OCI-LY7 (cell line): ENCODE measurements at regions not wholly inside any gene's neighbourhood (a gene's known extent, or its start where the extent isn't known, plus 50 kb on each side); places are given as distances from the start of the nearest gene placed in this dataset.

Experiments used
- BruUV-seq: library from RNA; stranded (reverse); fragments of 400-500 nt; replicated peaks from 2 replicates; lab custom pipeline; 2021; lab: Mats Ljungman, UMichigan
- CTCF ChIA-PET: fragments of 300-600 bp; sonication (Branson Sonifier 250); formaldehyde crosslinking; loops from one replicate; lab custom pipeline; 2022; ENCODE audit warnings: antibody characterized with exemption; ENCODE audit not compliant: unreplicated experiment; lab: Charles Lee
- POLR2A ChIA-PET: fragments of 300-600 bp; sonication (Branson Sonifier 250); formaldehyde crosslinking; loops from one replicate; lab custom pipeline; 2022; ENCODE audit warnings: antibody characterized with exemption; lab: Charles Lee
- DNase-seq: peaks from one replicate; pipeline ENCODE4 v3.0.0-alpha.2; 2015; ENCODE audit warnings: low spot score
- H2AFZ ChIP-seq: fragments of 200-600 bp; sonication (generic), shearing (Covaris generic); 2 replicates; pipeline ENCODE4 v1.6.1; 2014; ENCODE audit warnings: mild to moderate bottlenecking, antibody characterized with exemption, low read length, moderate library complexity
- H3K27ac ChIP-seq: fragments of 200-600 bp; sonication (generic); 2 replicates; pipeline ENCODE4 v1.5.1; 2014; ENCODE audit warnings: mixed run types, low read depth, mild to moderate bottlenecking, moderate library complexity, low read length, inconsistent platforms; ENCODE audit not compliant: poor library complexity, severe bottlenecking
- H3K36me3 ChIP-seq: fragments of 200-600 bp; sonication (generic); 2 replicates; pipeline ENCODE4 v1.6.1; 2014; ENCODE audit warnings: mild to moderate bottlenecking, antibody characterized with exemption, low read length, moderate library complexity, mixed read lengths; ENCODE audit not compliant: insufficient read depth
- H3K4me1 ChIP-seq: fragments of 200-600 bp; sonication (generic); 2 replicates; pipeline ENCODE4 v1.5.1; 2014; ENCODE audit warnings: mild to moderate bottlenecking, low read length; ENCODE audit not compliant: insufficient read depth, poor library complexity, severe bottlenecking
- H3K4me2 ChIP-seq: fragments of 200-600 bp; sonication (generic); 2 replicates; pipeline ENCODE4 v1.6.1; 2014; ENCODE audit warnings: mild to moderate bottlenecking, low read length
- H3K4me3 ChIP-seq: fragments of 200-600 bp; sonication (generic); 2 replicates; pipeline ENCODE4 v1.5.1; 2014; ENCODE audit warnings: mild to moderate bottlenecking, low read depth, low read length; ENCODE audit not compliant: poor library complexity, severe bottlenecking
- H3K79me2 ChIP-seq: fragments of 200-600 bp; sonication (generic); 2 replicates; pipeline ENCODE4 v1.6.1; 2016; ENCODE audit warnings: low read depth, mild to moderate bottlenecking, low read length, moderate library complexity, mixed read lengths; ENCODE audit not compliant: insufficient read depth
- H3K9me2 ChIP-seq: fragments of 200-600 bp; sonication (generic); 2 replicates; pipeline ENCODE4 v1.6.1; 2016; ENCODE audit warnings: mild to moderate bottlenecking, low read length, mixed read lengths; ENCODE audit not compliant: insufficient read depth
- H3K9me3 ChIP-seq: fragments of 200-600 bp; sonication (generic); 2 replicates; pipeline ENCODE4 v1.6.1; 2014; ENCODE audit warnings: mild to moderate bottlenecking, mixed run types, low read length, mixed read lengths
- H4K20me1 ChIP-seq: fragments of 200-600 bp; sonication (generic); 2 replicates; pipeline ENCODE4 v1.6.1; 2014; ENCODE audit warnings: mild to moderate bottlenecking, antibody characterized with exemption, low read length, moderate library complexity, mixed read lengths; ENCODE audit not compliant: insufficient read depth
- EZH2phosphoT487 ChIP-seq: fragments of 200-600 bp; sonication (generic); IDR thresholded peaks from 2 replicates; pipeline ENCODE4 v1.6.1; 2018; ENCODE audit warnings: low read depth, borderline replicate concordance, mild to moderate bottlenecking, mixed run types, antibody characterized with exemption, low read length, moderate library complexity, mixed read lengths
- intact Hi-C: fragments of 100-400 bp; cut with micrococcal nuclease; formaldehyde crosslinking; loops from one replicate; pipeline ENCODE4 v1.10.0; 2022; ENCODE audit not compliant: unreplicated experiment
- TF ChIP-seq, protein P1 (sequence below): fragments of 200-600 bp; sonication (generic); conservative IDR thresholded peaks from 2 replicates; pipeline ENCODE4 v1.5.1; 2014; ENCODE audit warnings: mild to moderate bottlenecking, antibody characterized with exemption, low read length, moderate library complexity, mixed read lengths

DNA sequence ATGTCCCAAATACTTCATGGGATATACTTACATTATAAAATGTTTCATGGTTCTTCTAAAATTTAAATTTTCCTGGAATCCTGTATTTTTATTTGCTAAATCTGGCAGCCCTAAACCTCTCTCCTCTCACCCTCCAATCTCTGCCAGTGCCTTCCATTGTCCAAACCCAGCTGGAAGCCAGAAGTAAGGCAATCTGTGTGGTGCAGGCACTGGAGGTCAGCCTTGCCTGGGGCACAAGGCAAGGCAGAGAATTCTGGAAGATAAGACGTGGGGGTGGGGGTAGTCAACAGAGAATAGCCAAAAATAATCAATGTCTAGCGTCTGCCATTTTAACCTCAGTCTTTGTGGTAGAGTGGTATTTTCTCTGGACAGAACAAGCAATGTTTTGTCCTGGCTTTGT is 381.7 kb downstream of the GPAM start:
- Histone ChIP-seq H2AFZ (no peak overlapping the region), H3K79me2 (no peaks in the 10 kb centered on the region), H4K20me1 (no peaks in the 10 kb centered on the region), H3K4me1 (no peaks in the 10 kb centered on the region), H3K27ac (no peak overlapping the region), H3K9me2 (no peaks in the 10 kb centered on the region), H3K36me3 (no peaks in the 10 kb centered on the region), H3K4me2 (no peak overlapping the region), H3K9me3 (no peaks in the 10 kb centered on the region), H3K4me3 (no peak overlapping the region)
- no peak for DNase-seq
- intact Hi-C loops, result no loop called here
- no TSS peak for BruUV-seq
- TF ChIP-seq EZH2phosphoT487, result no peak
- TF ChIP-seq, protein P1, sequence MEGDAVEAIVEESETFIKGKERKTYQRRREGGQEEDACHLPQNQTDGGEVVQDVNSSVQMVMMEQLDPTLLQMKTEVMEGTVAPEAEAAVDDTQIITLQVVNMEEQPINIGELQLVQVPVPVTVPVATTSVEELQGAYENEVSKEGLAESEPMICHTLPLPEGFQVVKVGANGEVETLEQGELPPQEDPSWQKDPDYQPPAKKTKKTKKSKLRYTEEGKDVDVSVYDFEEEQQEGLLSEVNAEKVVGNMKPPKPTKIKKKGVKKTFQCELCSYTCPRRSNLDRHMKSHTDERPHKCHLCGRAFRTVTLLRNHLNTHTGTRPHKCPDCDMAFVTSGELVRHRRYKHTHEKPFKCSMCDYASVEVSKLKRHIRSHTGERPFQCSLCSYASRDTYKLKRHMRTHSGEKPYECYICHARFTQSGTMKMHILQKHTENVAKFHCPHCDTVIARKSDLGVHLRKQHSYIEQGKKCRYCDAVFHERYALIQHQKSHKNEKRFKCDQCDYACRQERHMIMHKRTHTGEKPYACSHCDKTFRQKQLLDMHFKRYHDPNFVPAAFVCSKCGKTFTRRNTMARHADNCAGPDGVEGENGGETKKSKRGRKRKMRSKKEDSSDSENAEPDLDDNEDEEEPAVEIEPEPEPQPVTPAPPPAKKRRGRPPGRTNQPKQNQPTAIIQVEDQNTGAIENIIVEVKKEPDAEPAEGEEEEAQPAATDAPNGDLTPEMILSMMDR, result no peak
- POLR2A ChIA-PET, result no interaction called here
- CTCF ChIA-PET, result no interaction called here

DNA sequence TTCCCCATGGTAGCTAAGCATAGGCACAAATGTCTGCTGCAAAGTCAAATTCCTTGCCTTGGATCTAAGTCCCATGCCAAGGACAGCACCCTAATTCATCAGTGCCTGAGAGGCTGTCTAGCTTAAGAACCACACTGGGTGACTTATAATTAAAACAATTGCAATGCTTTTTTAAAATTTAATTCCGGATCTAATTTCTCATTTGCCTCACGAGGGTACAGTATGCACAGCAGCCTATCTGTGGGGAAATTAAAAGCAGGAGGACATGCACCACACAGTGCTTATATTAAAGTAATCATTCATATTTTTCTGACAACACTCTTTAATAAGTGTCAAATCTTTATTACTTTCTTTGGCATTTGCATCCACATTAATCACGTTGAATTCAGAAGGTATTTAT is 378.8 kb downstream of the GPAM start:
- Histone ChIP-seq H3K4me1 (no peaks in the 10 kb centered on the region), H3K4me3 (no peak overlapping the region), H2AFZ (no peak overlapping the region), H3K9me3 (no peaks in the 10 kb centered on the region), H3K79me2 (no peaks in the 10 kb centered on the region), H3K36me3 (no peaks in the 10 kb centered on the region), H3K9me2 (no peaks in the 10 kb centered on the region), H3K4me2 (no peak overlapping the region), H3K27ac (no peak overlapping the region), H4K20me1 (no peaks in the 10 kb centered on the region)
- CTCF ChIA-PET, result no interaction called here
- TF ChIP-seq, protein P1, result no peak
- no peak for TF ChIP-seq EZH2phosphoT487
- BruUV-seq, result no TSS peak
- POLR2A ChIA-PET, result no interaction called here
- intact Hi-C loops, result no loop called here
- DNase-seq, result no peak

DNA sequence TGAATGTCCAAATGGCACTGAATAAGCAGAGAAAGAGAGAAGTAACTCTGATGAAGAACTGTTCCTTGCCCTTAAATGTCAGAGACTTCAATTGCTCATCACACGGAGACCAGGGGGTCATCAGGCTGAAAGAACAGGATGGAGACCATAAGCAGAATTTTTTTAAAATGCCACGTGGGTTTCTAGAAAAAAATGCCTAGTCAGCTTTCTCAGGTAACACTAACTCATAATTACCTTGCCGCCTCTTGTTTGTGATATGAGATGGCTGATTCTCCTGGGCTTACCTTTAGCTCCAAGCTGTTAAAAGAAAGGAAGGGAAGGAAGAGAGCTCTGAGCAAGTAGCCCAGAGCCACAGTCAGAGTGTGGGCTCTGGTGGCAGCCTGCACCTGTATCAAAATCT is 372.0 kb downstream of the GPAM start:
- H3K9me3 ChIP-seq, result no peaks in the 10 kb centered on the region
- H3K27ac ChIP-seq, result no peak overlapping the region
- no peaks in the 10 kb centered on the region for H3K4me1 ChIP-seq
- ChIA-PET CTCF (no interaction called here), POLR2A (interaction anchor here (0.7 kb wide), 1 partner anchor 941 kb away, joined by 3 read pairs; no protein-coding TSS in a partner anchor)
- no peak for DNase-seq
- BruUV-seq, result no TSS peak
- H3K4me3 ChIP-seq, result no peak overlapping the region
- no peak overlapping the region for H2AFZ ChIP-seq
- H3K4me2 ChIP-seq, result no peak overlapping the region
- no peaks in the 10 kb centered on the region for H3K79me2 ChIP-seq
- TF ChIP-seq, protein P1, result no peak
- TF ChIP-seq EZH2phosphoT487, result no peak
- H3K36me3 ChIP-seq, result no peaks in the 10 kb centered on the region
- H3K9me2 ChIP-seq, result no peaks in the 10 kb centered on the region
- intact Hi-C loops, result no loop called here
- no peaks in the 10 kb centered on the region for H4K20me1 ChIP-seq
